NB4 (cell line): ENCODE measurements at regions not wholly inside any gene's neighbourhood (a gene's known extent, or its start where the extent isn't known, plus 50 kb on each side); places are given as distances from the start of the nearest gene placed in this dataset.

Experiments used
- CTCF ChIP-seq: IDR thresholded peaks from one replicate; pipeline ENCODE4 v1.5.1; 2012; ENCODE audit warnings: low read depth, low read length
- MAX ChIP-seq: IDR thresholded peaks from 2 replicates; pipeline ENCODE4 v1.6.1; 2011; ENCODE audit warnings: low read depth, low read length
- POLR2A ChIP-seq: IDR thresholded peaks from 2 replicates; pipeline ENCODE4 v1.6.1; 2011; ENCODE audit warnings: mild to moderate bottlenecking; ENCODE audit not compliant: insufficient read length; ENCODE audit errors: extremely low read depth

GRCh38 chr3:106063909-106064308 lies 195.1 kb upstream of the CBLB start:
- TF ChIP-seq CTCF: no peak
- no peak for TF ChIP-seq POLR2A
- TF ChIP-seq MAX: no peak
